HG02884 (cell line): ENCODE measurements at regions not wholly inside any gene's neighbourhood (a gene's known extent, or its start where the extent isn't known, plus 50 kb on each side); places are given as distances from the start of the nearest gene placed in this dataset.
"Not testable (repeated sequence)": the region's sequence is repeated elsewhere in the genome, so short reads cannot be mapped to it uniquely, and the experiment has no call there.

Experiments used
- ATAC-seq: cut with Tn5 transposase; IDR thresholded peaks from one replicate; pipeline ENCODE4 v1.9.1; 2021; ENCODE audit warnings: mild to moderate bottlenecking, moderate library complexity; ENCODE audit not compliant: unreplicated experiment

DNA sequence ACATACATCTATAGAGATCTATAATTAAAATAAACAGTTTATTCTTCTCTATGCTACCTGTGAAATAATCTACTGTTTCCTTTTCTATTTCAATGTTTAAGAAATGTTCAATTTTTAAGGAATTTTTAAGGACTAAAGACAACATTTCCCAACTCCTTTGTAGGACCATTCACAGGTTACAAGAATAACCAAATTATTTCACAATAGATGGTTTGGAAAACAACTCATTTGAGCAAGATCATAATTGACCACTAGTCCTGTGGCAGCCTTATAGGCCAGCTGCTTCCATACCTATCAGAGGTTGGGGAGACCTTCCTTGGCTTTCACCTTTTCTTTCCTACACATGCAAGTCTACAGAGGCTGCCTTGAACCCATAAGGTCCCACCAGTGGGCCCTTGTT lies 193.7 kb downstream of the TTC39B start:
- no peak for ATAC-seq

DNA sequence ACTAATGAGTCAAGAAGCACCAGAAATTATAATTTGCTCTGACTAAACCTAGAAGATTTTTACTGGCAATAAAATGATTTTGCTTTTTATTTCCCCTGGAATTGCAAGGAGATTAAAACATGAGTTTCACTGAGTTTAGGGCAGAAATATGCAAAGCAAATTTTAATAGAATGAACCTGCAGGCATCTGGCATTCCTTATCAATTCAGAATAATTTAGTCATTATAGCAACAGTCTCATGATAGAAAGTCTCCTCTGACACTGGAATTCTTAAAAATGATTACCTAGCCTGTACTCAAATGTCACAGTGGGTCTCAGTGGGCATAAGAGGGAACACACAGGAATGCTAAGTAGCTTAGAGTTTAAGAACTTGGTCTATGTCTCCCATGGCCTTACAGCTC lies 195.9 kb downstream of the TTC39B start:
- no peak for ATAC-seq

DNA sequence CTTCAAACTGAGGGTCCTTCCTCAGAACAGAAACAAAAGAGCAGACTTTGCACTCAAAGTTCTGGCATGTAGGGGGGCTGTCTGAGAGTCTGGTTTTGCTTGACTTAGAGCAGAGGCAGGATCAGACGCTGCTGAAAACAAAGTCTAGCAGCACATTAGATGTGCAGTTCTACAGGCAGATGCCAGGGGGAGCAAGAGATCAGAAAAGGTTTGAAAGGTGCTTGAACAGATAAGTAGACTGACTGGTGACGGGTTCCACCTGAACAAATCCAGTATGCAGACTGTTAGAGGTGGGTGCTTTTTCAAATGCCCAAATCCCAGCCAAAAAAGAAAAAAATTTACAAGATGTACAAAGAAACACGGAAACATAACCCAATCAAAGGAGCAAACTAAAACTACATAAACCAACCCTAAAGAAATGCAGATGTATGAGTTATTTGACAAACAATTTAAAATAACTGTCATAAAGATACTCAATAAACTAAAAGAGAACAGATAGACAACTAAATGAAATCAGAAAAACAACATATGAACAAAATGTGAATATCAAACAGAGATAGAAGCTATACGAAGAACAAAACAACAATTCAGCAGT lies 194.7 kb upstream of the FREM1 start:
- ATAC-seq, result peak; percentile 92

DNA sequence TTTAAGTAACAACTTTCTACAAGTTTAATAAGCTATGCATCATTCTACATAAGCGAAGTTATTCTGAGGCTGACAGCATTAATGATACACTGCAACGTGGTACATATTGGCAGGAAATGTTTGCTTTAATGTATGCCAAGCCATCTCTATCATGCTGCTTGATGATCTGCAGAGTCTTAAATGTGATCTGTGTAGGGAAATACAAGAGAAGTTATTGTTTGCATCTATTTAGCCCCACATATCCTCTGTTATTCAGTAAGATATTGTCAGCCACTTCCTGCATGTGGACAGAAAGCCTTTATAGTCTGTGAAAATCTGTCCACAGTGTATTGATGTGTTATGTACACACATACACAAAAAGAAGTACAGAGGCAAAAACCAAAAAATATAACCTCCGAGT lies 193.1 kb upstream of the FREM1 start:
- no peak for ATAC-seq

DNA sequence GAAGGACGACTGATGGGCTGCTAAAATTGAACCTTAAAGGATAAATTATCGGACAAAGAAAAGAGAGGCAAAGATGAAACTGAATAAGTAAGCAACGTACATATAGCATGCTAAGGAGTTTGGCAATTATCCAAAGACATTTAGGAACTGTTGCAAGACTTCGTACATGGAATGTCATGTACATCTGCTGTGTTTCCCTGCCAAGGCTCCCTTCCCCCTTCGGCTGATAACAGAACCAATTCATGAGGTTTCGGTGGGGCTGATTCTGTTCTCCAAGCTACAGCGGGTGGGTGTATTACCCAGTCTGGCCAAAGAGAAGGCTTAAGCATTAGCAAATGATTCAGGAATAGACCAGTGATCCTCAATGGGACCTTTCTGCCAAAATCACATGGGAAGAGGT lies 190.9 kb upstream of the FREM1 start:
- ATAC-seq, result no peak

DNA sequence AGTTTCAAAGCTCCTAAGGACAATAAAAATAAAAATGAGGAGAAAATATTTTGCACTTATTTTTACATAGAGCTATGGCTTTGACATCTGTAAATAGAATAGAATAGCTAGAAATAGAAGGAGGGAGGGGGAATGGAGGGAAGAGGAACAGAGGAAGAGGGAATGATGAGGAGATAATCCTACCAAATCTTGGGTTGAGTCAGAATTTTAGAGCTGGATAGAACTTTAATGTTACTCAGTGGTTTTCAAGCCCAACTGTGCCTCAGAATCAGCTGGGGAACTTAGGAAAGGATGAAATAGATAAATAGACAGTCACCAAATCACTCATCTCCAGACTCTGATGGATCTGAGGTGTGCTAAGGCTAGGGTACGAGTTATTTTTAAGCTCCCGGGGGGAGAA lies 190.3 kb upstream of the FREM1 start:
- ATAC-seq, result no peak

DNA sequence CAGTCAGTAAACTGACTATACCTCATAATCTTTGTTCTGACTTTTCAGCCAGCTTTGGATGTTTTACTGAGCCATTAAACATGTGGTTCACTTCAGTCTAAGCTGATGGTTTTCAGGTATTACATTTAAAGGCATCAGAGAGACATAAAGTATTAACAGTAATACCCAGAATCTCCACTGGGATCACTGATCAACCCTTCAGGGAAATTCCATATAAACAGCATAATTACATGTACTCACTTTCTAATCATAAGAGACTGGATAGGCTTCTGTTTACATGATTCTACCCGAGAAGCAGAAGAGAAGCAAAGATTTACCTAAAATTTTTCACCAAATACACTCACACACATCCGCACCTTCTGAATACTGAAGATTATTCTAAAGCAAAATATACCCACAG lies 186.7 kb upstream of the FREM1 start:
- no peak for ATAC-seq

DNA sequence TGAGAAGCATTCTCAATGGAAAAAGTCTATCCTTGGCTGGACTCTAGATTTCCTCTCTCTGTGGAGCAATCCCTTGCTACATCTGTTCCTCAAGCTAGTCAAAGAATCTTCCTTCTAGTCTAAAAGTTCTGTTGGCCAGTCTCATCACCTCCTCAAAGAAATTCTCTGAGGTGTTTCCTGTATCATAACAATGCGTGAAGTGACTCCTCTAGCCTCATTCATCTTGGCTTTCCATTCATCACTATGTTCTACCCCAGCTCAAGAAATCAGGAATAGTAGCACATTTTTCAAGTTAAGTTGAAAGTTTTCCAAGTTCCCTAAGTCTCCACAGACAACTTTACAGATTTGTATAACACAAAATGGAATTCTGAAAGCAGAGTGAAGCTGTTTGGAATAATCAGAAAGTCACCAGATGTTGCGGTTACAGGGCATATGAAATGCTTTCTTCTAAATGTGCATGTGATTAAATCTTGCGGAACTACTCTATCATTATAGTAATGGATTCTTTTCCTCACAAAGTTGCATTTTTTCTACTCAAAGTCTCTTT lies 176.6 kb upstream of the FREM1 start:
- no peak for ATAC-seq

DNA sequence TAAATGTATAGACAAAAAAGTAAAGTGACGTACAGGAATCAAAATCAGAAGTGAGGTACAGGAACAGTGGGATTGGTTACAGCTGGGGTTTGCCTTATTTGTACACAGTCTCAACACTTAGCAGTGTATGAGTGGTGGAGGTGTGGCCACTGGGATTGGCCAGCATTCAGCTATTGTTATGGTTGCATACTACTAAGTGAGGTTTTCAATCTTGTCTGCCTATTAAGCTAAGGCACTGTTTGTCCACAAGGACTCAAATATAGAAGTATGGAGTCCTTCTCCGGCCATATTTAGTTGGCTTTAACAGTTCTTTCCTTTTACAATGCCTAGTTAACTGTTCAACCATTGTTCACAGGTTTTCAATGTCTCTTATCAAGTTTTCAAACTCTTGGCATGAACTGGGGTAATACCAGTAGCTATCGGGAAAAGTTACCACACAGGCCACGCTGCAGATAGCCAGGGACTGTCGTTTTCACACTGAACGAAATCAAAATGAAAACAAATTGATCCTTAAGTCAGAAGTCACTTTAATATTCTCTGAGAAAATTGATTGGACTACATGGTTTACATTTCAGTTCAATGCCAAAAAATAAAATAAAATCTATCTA lies 176.0 kb upstream of the FREM1 start:
- ATAC-seq, result no peak

DNA sequence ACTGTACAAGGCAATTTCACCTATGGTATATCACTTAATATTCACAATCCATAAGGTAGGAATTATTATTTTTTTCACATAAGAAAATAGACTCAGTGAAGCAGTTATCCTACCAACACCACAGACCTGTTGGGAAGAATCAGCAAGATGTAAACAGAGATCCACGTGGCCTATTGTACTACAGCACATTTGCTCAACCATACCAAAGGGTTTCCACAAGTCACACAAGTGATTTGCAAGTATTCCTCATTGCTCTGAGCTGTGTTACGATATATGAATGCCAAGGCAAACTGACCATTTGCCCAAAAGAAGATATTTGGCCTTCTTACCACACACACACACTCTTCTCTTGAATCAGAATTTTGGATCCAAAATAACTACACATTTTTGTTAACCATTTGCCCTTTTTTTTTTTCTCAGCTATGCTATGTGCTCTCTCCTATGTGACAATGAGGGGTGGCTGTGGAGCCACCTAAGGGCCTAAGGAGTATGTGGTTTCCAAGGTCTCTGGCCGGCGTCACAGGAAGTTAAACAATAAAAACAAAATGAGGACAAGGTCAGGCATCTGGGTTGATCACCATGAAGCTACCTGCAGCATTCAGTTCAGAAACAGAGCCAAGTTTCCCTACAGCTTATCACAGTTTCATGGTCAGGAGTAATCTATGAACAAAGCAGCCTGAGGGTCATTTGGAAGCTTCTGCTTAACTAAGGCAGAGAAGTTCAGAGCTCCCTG lies 171.0 kb upstream of the FREM1 start:
- ATAC-seq, result no peak

DNA sequence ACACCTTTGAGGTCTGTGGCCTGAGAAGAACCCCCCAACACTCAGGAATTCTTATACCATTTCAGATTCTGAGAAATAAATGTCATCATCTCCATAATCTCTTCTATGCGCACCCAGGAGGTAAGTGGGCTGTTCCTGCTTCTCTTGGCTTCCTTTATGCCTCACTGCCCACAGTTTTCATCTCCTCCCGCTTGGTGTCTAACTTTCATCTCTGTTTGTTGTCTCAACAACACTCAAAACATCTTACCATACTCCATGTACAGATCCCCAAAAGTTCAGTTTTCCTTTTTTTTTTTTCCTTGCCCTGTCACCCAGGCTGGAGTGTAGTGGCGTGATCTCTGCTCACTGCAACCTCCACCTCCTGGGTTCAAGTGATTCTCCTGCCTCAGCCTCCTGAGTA lies 170.2 kb upstream of the FREM1 start:
- ATAC-seq, result no peak

DNA sequence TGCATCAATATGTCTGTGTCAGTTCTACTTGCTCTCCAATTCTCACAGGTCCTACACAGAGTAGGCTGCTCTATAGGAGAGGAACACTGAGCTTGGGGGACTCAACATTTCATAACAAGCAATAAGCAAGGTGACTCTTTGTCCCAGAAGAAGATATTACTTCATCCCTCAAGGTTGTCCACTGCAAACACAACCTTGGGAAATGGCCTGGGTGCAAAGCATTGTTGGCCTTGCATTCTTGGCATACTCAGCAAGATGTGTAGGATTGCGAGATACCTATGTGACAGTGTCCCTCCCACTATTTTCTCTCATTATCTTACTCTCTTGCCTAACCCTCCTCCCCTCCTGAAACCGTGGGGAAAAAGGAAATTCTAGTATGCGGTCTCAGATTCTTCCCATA lies 169.8 kb upstream of the FREM1 start:
- no peak for ATAC-seq

DNA sequence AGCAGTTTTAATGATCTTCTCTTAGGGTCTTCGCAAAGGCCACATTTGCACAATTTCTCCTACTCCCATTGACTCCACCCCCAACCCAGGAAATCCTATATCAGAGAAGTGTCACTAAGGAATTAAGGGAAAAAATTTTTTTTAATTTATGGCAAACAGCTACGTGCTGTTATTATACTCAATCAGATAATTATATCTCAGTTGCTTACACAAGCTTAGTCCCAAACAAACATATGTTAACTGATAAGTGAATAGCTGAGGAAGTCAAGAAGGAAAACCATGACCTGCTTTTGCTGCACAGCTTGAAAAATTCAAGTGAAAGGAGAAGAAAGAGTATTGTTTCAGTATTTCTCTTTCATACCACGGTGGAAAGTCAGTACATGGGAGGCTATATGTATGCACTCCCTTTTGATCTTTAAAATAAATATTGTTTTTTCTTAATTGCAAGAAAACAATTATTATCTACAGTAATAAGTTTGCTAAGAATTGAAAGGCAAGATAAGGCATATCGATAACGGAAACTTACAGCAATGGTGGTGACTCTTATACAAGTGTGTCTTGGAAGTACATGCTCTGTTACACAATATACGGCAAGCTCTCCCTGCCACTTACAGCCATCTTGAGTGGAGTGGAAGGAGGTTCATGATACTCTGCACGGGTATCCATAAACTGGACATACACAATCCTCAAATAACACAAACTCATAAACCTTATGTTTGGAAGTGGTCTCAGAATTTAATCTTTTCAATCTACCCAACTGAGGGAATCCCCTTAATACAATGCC lies 167.9 kb upstream of the FREM1 start:
- ATAC-seq, result no peak

DNA sequence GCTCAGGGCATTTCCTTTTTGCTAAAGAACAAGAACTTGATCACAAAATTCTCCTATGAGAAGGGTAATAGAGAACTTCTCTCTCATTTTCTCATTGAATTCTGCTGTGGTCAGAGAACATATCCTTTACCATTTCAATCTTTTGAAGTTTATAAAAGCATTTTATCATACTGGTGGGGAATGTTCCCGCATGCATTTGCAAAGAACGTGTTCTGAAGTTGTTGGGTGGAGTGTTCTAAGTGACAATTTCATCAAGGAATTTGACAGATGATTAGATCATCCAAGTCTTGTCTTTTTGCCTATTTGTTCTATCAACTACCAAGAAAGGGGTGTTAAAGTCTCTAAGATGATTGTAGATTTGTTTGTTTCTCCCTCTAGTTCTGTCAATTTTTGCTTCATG lies 163.4 kb upstream of the FREM1 start:
- ATAC-seq, result no peak

DNA sequence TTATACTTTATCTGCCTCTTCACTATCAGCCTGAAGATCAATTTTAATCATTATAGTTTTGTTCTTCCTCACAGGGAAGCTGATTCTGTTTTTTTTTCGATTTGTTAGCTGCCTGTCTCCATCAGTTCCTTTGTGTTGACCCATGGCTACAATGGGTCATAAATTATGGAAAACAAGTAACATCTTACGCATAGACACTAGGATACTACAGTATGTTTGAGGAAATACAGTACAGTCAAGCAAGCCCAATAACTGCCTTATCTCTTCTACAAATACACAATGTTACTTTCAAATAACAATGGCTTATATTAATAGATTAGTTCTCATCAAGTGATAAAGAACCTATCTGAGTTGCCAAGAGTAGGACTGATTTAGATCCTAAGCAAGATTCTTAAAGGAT lies 160.5 kb upstream of the FREM1 start:
- no peak for ATAC-seq

DNA sequence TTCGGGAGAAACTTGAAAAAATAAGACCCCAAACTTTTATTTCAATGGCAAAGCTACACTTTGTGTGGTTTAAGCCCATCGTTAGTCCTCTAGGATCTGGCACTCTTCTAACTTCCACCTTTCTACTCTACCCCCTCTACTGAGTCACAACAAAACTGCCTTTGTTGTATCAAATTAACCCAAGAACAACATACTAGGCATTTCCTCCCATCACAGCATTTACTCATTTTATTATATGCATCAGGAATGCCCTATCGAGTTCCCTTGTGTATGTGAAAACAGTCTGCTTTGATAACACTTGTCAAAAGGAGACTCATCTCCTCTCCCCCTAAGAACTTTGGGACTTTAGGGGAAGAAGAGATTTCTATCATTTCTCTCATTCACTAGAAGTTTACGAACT lies 158.9 kb upstream of the FREM1 start:
- no peak for ATAC-seq

DNA sequence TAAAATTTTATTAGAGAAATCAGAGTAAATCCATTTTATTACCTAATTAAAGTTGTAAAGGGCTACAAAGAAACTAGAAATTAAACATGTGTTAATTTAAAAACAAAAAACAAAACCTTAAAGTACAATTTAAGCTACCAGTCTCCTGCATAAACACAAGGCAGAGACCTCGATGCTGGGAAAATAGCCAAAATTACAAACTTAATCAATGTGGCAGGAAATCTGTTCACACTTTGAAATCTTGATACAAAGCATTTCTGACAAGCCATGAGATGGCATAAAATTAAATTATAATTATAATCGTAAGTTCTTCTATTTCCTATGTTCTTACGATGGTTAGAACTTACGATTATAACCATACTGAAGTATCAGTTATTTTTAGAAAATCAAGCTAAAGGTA lies 158.0 kb upstream of the FREM1 start:
- ATAC-seq, result no peak

DNA sequence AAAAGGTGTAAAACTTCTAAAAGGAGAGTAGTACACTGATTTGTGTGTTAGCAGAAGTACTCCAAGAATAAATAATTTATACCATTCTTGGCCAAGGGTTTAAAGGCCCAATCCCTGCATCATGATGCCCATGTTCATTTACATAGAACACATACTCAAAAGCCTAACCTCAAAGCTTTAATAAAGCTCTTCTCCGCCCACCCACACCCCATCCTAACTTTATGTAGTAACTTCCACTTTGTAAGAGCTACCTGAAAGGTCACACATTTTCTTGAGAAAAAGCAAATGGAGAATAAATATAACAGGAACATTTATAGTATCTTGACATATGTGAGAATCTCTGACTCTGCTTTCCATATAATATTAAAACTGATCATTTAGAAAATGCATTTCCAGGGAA lies 148.8 kb upstream of the FREM1 start:
- ATAC-seq, result no peak

DNA sequence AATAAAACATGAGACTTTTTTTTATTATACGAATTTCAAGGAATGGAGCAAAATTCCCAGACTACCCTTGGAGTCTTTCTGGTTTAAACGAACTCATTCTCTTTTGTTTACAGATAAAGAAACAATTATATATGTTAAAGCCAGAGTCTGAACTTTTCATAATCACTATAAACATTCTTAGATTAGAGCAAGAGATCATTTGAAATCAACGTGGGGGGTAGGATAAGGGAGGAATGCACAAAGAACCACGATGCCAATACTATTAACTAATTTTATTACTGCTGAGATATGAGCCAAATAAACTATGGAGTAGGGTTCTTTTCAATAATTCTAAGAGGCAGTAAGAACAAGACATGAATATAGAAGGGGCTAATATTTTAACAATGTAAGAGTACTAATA lies 148.0 kb upstream of the FREM1 start:
- ATAC-seq, result no peak

DNA sequence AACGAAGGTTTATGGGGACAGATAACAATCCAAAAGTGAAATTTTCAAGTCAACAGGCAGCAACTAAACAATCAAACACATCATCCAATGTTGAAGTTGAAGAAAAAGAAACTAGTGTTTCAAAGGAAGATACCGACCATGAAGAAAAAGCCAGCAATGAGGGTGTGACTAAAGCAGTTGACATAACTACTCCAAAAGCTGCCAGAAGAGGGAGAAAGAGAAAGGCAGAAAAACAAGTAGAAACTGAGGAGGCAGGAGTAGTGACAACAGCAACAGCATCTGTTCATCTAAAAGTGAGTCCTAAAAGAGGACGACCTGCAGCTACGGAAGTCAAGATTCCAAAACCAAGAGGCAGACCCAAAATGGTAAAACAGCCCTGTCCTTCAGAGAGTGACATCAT lies 145.1 kb upstream of the FREM1 start:
- ATAC-seq, result not testable (repeated sequence)

DNA sequence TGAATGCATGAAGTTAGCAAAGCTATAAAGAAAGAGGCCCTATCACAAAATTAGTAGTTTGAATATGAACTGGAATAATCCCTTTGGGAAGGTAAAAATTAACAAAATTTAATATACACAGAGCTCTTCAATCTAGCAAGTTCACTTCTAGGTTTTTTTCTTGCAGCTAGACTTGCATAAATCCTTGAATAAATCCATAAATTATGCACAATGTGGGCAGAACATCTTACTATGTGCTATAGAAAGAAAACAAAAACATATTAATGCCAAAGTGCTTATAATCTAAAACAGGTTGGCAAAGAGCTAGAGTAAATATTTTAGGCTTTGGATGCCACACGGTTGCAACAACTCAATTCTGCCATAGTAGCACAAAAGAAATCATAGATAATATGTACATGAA lies 138.5 kb upstream of the FREM1 start:
- ATAC-seq, result no peak
